ENCODE measurements at regions not wholly inside any gene's neighbourhood (a gene's known extent, or its start where the extent isn't known, plus 50 kb on each side); places are given as distances from the start of the nearest gene placed in this dataset.

- DNase-seq (ENCODE audit: low spot score in 2 of 2), result no peak
These were observed 1450.7 kb upstream of the SPRY2 start for GRCh38 chr13:81791641-81792040.

DNA sequence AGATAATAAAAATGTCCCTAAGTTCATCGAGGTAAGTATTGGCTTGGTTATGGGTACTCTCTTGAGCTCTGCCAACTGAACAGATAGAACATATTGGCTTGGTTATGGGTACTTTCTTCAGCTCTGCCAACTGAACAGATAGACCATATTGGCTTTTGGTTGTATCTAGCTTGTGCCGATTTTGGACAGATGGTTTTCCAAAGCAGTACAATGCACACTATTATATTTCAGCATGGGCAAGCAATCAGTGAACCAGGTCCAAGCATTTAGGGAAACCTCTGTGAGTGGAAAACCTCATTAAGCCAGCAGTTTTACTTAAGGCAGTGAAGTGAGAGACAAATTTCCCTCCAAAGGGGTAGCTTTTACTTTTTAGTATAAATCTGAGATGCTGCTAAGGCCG, 1440.5 kb upstream of the SPRY2 start:
- DNase-seq (ENCODE audit: low spot score in 2 of 2), result no peak
- no peak for FAIRE-seq

More at GRCh38 chr13:81791641-81792040, 1450.7 kb upstream of the SPRY2 start:
- no peak for FAIRE-seq

- no peak for DNase-seq (ENCODE audit: low spot score in 2 of 2)
- no peak for FAIRE-seq
These were observed 1439.0 kb upstream of the SPRY2 start for GRCh38 chr13:81779876-81780275.

DNA sequence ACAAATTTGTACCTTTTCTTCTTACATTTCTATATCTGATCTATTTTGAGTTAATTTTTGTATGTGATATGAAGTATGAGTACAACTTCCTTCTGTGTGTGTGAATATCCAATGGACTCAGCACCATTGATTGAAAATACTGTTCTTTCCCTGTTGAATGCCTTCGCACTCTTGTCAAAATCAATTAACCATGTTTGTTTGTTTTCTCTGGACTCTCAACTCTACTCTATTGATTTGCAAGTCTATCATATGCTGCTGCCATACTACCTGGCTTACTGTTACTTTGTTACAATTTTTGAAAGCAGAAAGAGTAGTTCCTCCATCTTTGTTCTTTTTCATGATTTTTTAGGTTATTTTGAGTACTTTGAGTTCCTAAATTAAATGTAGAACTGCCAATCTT, 1437.4 kb upstream of the SPRY2 start:
- DNase-seq (ENCODE audit: low spot score in 2 of 2) (no peak), FAIRE-seq (no peak)

- DNase-seq (ENCODE audit: low spot score in 2 of 2) (no peak), FAIRE-seq (no peak)
These were observed 1432.3 kb upstream of the SPRY2 start for GRCh38 chr13:81773263-81773662.

DNA sequence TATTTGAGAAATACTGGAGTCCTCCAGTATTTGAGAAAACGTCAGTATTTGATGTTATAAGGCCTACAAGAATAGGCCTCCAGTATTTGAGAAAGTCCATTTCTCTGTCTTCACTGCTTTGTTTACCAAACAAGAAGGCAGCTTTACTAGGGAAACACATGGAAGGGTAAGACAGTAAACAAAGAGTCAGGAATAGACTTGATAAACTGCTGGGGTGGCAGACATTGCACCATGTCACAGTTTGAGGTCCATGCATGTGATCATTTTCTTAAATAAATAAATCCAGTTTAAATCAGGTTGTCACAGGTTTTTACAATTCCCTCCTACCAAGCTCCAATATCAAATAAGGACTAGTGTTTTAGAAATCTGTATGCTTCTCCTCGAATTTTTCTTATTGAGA, 1431.0 kb upstream of the SPRY2 start:
- FAIRE-seq (no peak), DNase-seq (ENCODE audit: low spot score in 2 of 2) (no peak)

- DNase-seq (ENCODE audit: low spot score in 2 of 2) (no peak), FAIRE-seq (no peak)
These were observed 1430.1 kb upstream of the SPRY2 start for GRCh38 chr13:81770868-81771505.

GRCh38 chr13:81762449-81762848, 1421.5 kb upstream of the SPRY2 start:
- FAIRE-seq, result no peak

DNA sequence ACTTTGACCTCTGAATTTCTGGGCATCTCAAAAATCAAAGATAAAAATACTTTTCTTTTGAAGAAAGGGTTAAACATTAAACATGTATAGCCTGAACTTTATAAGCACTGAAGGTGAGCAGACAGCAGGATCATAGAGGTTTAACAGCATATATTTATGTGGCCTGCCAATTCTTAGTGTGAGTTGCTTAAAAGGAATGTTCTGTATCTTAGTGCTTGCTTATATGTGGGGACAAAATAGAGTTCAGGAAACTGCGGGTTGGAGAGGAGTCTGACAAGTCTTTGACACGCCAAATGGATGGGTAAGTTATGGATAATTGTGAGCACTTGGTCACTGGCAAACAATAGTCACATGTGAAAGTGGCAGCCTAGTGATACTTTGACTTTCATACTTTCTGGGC, 1419.4 kb upstream of the SPRY2 start:
- FAIRE-seq (no peak), DNase-seq (ENCODE audit: low spot score in 2 of 2) (no peak)

More at GRCh38 chr13:81762449-81762848, 1421.5 kb upstream of the SPRY2 start:
- DNase-seq (ENCODE audit: low spot score in 2 of 2), result no peak

- DNase-seq (ENCODE audit: low spot score in 2 of 2) (no peak), FAIRE-seq (no peak)
These were observed 1416.5 kb upstream of the SPRY2 start for GRCh38 chr13:81757348-81757970.

DNA sequence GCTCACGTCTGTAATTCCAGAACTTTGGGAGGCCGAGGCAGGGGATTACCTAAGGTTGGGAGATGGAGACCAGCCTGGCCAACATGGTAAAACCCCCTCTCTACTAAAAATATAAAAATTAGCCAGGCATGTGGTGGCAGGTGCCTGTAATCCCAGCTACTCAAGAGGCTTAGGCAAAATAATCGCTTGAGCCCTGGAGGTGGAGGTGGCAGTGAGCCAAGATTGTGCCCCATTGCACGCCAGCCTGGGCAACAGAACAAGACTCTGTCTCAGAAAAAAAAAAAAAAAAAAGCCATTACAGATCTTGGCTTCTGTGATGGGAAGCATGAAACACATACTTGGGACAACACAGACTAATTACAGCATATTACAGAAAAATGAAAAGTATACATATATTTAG, 1404.5 kb upstream of the SPRY2 start:
- FAIRE-seq (no peak), DNase-seq (ENCODE audit: low spot score in 2 of 2) (no peak)

- FAIRE-seq (no peak), DNase-seq (ENCODE audit: low spot score in 2 of 2) (no peak)
These were observed 1397.4 kb upstream of the SPRY2 start for GRCh38 chr13:81738364-81738763.

- DNase-seq (ENCODE audit: low spot score in 2 of 2), result no peak
- FAIRE-seq, result no peak
These were observed 1385.3 kb upstream of the SPRY2 start for GRCh38 chr13:81726037-81726726.

GRCh38 chr13:81722456-81722855, 1381.5 kb upstream of the SPRY2 start:
- no peak for DNase-seq (ENCODE audit: low spot score in 2 of 2)

GRCh38 chr13:81721400-81721799, 1380.5 kb upstream of the SPRY2 start:
- FAIRE-seq (no peak), DNase-seq (ENCODE audit: low spot score in 2 of 2) (no peak)

More at GRCh38 chr13:81722456-81722855, 1381.5 kb upstream of the SPRY2 start:
- FAIRE-seq, result no peak

DNA sequence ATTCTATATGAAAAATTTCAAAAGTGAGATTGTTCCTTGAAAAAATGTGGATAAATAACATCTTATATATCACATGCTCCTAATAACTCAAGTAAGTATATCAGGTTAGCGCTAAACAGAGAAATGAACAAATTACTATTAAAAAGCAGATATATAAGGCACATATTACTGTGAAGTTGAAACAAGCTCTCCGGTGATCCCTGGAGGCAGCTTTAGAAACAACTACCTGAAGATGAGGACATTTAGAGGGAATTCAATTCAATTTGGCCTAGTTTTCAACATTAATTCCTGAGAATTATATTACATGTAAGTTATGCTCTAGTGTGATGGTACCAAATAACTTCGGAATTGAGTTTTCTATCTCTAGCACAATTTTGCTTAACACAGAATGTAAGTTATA, 1373.6 kb upstream of the SPRY2 start:
- no peak for DNase-seq (ENCODE audit: low spot score in 2 of 2)
- no peak for FAIRE-seq

DNA sequence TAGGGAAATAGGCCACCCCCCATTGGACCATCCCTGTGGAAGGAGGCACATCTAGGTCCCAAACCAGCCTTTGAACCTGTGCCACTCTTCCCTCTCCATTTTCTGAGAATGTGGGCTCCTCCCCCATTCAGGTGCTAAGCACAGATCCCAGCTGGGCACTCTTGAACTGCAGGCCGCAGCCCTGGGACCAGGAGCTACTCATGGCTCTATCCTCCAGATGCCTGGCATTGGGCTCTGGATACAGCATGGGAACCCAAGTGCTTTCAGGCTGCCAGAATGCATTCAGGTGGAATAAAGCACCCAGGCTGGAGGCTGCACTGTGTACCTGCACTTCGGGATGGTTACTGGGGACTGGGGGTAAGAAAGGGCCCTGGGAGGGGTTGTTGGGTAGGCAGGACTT, 1372.3 kb upstream of the SPRY2 start:
- DNase-seq (ENCODE audit: low spot score in 2 of 2) (no peak), FAIRE-seq (no peak)

DNA sequence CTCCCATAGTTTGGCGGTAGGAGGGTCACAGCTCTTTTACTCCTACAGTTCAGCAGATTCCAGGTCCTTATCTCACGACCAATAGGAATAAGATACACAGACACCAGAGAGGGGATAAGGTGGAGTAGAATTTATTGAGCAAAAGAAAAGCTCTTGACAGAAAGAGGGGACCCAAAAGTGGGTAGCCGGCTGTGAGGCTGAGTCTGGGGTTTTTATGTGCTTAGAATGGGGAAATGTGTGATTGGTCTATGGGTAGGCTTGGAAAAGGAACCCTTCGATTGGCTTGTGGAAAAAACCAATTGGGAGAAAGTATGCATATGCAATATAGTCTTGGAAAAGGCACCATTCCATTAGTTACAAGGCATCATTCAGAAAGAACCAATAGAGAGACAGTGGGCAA, 1356.9 kb upstream of the SPRY2 start:
- FAIRE-seq, result no peak
- DNase-seq (ENCODE audit: low spot score in 2 of 2), result no peak

DNA sequence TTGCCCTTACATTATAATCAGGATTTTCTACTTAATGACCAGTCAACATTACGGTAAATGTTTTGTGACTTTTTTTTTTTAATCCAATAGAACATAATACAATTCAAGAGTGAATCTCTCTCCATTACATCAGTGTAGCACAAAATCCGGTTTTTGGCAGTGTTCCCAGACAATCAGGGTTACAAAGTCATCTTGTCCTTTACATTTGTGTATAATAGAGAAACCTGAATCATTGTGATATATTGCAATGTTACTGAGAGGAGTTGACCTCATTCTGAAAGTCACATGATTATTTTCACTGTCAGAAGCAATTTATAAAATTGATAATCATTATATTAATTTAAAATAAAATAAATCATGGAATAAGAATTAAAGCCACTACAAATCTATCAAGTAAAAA, 1346.0 kb upstream of the SPRY2 start:
- DNase-seq (ENCODE audit: low spot score in 2 of 2) (no peak), FAIRE-seq (no peak)

DNA sequence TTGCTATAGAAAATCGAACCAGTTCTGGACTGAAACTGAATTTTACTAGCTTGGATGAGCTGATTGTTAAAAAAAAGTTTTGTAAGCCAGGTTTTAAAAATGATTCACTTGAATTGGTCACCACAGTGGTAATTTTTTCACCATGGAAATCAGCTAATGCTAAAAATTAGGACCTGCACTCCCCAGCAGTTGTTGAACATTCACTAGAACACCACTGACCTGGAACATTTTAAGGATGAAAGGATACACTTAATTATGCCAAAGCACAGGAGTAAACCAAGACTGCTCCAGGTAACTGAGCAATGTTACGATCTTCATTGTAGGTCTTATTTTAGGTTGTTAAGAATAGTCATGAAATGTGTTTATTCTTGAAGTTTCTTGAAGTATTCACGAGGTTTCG, 1342.6 kb upstream of the SPRY2 start:
- no peak for FAIRE-seq

GRCh38 chr13:81682081-81682630, 1341.2 kb upstream of the SPRY2 start:
- no peak for DNase-seq (ENCODE audit: low spot score in 2 of 2)
- FAIRE-seq, result no peak

More for the DNA sequence above, 1342.6 kb upstream of the SPRY2 start:
- DNase-seq (ENCODE audit: low spot score in 2 of 2), result no peak

GRCh38 chr13:81677857-81678256, 1336.9 kb upstream of the SPRY2 start:
- FAIRE-seq (no peak), DNase-seq (ENCODE audit: low spot score in 2 of 2) (no peak)

Data from frontal cortex (tissue), 3 donors.